Tibial artery (tissue), 4 donors: ENCODE measurements at regions not wholly inside any gene's neighbourhood (a gene's known extent, or its start where the extent isn't known, plus 50 kb on each side); places are given as distances from the start of the nearest gene placed in this dataset.

ENCODE experiments used
- DNase-seq, 2 donors: peaks; one replicate each; pipeline ENCODE4 v3.0.0-alpha.2; 2019
- H3K27ac ChIP-seq, 2 donors: fragments of 200-600 bp; sonication (generic) in 1 of 2; 1 replicate in 1 of 2; 2 replicates in 1 of 2; pipeline ENCODE4 v1.5.1; 2018 to 2019; ENCODE audit warnings: mild to moderate bottlenecking in 1 of 2
- H3K27me3 ChIP-seq, 2 donors: fragments of 200-600 bp; sonication (generic) in 1 of 2; one replicate each; pipeline versions ENCODE4 v1.5.1 to v1.6.0; 2016 to 2019
- H3K36me3 ChIP-seq, 3 donors: fragments of 200-600 bp; sonication (generic) in 2 of 3; one replicate each; pipeline ENCODE4 v1.5.1; 2016 to 2019; ENCODE audit warnings: mild to moderate bottlenecking in 2 of 3
- H3K4me1 ChIP-seq, 4 donors: fragments of 200-600 bp; sonication (generic) in 2 of 4; 1 replicate in 3 of 4; 2 replicates in 1 of 4; pipeline ENCODE4 v1.5.1; 2016 to 2019
- H3K4me3 ChIP-seq, 2 donors: fragments of 200-600 bp; sonication (generic) in 1 of 2; 1 replicate in 1 of 2; 2 replicates in 1 of 2; pipeline ENCODE4 v1.5.1; 2018 to 2019; ENCODE audit warnings: mild to moderate bottlenecking in 2 of 2
- H3K9me3 ChIP-seq, 3 donors: fragments of 200-600 bp; sonication (generic) in 1 of 3; one replicate each; pipeline ENCODE4 v1.5.1; 2016 to 2019
- intact Hi-C: fragments of 100-400 bp; cut with DNase I; formaldehyde crosslinking; loops from one replicate; pipeline ENCODE4 v1.15.0; 2023; ENCODE audit warnings: low total_unique reads
- TF ChIP-seq, protein P1 (sequence below), 2 experiments: fragments of 200-600 bp in 1 of 2; fragments of 450-650 bp in 1 of 2; IDR thresholded peaks; one replicate each; pipeline ENCODE4 v1.5.1; 2017 to 2019; ENCODE audit warnings: antibody characterized with exemption in 2 of 2, mild to moderate bottlenecking in 1 of 2, moderate library complexity in 1 of 2

DNA sequence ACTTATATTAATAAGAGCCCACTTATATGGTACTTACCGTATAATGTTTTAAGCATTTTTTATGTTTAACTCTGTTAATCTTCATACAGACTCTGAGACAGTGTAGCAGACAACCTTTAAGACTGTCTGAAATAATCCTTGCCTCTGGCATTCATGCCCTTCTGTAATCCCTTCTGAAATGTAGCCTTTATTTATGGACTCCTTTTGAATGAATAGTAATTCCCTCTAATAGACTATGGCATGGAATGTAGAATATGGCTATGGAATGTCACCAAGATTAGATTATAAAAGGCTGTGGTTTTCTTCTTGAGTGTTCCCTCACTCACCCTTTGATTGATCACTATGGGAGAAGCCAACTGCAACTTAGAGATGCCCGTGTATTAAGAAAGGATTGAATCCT lies 439.4 kb downstream of the SH3GL2 start:
- no peak overlapping the region for H3K27ac ChIP-seq

DNA sequence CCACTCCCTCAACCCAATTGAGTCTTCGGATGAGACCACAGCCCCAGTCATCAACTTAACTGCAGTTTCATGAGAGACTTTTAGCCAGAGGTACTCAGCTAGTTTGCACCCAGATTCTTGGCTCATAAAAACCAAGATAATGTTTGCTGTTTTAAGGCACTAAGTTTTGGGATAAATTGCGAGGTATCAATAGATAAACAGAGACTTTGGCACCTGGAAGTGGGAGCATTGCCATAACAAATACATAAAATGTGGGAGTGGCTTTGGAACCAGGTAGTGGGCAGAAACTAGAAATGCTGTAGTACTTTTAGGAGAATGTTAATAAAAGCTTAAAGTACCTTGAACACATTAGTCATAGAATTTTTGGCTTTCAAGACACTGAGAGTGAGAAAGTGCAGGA lies 439.8 kb downstream of the SH3GL2 start:
- peaks cover 0 to 16% (median 5%) of the 10 kb centered on the region in 4 donors for H3K4me1 ChIP-seq
- no peaks in the 10 kb centered on the region for H3K36me3 ChIP-seq
- no peak overlapping the region for H3K27ac ChIP-seq
- intact Hi-C loops = no loop called here
- DNase-seq = no peak
- H3K4me3 ChIP-seq = no peak overlapping the region
- no peaks in the 10 kb centered on the region for H3K27me3 ChIP-seq
- H3K9me3 ChIP-seq = peaks cover 0 to 12% (median 8%) of the 10 kb centered on the region in 3 donors
- TF ChIP-seq, protein P1, sequence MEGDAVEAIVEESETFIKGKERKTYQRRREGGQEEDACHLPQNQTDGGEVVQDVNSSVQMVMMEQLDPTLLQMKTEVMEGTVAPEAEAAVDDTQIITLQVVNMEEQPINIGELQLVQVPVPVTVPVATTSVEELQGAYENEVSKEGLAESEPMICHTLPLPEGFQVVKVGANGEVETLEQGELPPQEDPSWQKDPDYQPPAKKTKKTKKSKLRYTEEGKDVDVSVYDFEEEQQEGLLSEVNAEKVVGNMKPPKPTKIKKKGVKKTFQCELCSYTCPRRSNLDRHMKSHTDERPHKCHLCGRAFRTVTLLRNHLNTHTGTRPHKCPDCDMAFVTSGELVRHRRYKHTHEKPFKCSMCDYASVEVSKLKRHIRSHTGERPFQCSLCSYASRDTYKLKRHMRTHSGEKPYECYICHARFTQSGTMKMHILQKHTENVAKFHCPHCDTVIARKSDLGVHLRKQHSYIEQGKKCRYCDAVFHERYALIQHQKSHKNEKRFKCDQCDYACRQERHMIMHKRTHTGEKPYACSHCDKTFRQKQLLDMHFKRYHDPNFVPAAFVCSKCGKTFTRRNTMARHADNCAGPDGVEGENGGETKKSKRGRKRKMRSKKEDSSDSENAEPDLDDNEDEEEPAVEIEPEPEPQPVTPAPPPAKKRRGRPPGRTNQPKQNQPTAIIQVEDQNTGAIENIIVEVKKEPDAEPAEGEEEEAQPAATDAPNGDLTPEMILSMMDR (IDR thresholded peaks at IDR 0.05) = no peak

More for the DNA sequence above, 439.4 kb downstream of the SH3GL2 start:
- no peak for DNase-seq
- TF ChIP-seq, protein P1 (IDR thresholded peaks at IDR 0.05) = no peak
- intact Hi-C loops = no loop called here
- Histone ChIP-seq H3K4me3 (no peak overlapping the region), H3K9me3 (peaks cover 0 to 12% (median 8%) of the 10 kb centered on the region in 3 donors), H3K27me3 (no peaks in the 10 kb centered on the region), H3K36me3 (no peaks in the 10 kb centered on the region), H3K4me1 (peaks cover 0 to 12% (median 4%) of the 10 kb centered on the region in 4 donors)

DNA sequence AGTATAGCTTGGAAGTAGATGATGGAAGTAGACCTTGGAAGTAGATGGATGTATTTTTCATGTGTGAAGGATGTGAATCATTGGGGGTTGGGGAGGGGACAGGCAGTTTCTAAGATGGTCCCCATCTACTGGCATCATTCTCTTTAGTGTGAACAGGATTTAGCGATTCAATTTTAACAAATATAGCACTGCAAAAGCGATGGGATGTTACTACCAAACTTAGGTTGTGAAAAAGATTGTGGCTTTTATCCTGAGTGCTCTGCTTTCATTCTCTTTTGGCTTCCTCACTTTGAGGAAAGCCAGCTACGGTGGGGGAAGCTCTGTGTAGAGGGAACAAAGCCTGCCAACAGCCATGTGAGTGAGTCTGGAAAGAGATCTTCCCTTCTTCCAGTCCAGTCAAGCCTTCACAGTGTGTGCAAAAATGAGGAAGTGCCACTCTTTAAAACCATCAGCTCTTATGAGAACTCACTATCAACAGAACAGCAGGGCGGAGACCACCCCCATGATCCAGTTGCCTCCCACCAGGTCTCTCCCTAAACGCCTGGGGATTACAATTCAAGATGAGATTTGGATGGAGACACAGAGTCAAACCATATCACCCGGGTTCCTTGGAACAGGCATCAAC lies 441.4 kb downstream of the SH3GL2 start:
- Histone ChIP-seq H3K9me3 (peaks cover 0 to 12% (median 8%) of the 10 kb centered on the region in 3 donors), H3K27ac (no peak overlapping the region), H3K27me3 (no peaks in the 10 kb centered on the region), H3K4me3 (no peak overlapping the region), H3K36me3 (no peaks in the 10 kb centered on the region), H3K4me1 (peaks cover 0 to 22% (median 5%) of the 10 kb centered on the region in 4 donors)
- TF ChIP-seq, protein P1 (IDR thresholded peaks at IDR 0.05) = no peak
- no peak for DNase-seq
- intact Hi-C loops = no loop called here

DNA sequence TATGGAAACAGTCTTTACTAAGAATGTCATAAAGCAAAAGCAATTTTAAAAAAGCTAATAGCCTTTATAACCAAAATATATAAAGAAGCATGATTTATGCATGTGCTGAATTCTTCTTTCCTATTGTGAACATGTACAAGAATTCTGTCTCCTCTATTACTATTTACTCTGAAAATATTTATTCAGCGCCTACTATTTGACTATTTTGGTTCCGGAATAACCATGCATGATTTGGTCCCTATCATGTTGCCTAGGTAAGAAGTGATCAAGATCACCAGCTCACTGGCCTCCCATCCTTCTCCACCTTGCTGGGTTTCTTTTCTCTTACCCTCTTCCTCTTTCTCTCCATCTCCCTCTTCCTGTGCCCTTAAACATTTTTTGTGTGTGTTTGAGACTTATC lies 443.8 kb downstream of the SH3GL2 start:
- Histone ChIP-seq H3K4me1 (peaks cover 0 to 22% (median 5%) of the 10 kb centered on the region in 4 donors), H3K27me3 (no peaks in the 10 kb centered on the region), H3K27ac (no peak overlapping the region), H3K9me3 (peaks cover 0 to 12% (median 8%) of the 10 kb centered on the region in 3 donors), H3K4me3 (no peak overlapping the region), H3K36me3 (no peaks in the 10 kb centered on the region)
- intact Hi-C loops = no loop called here
- TF ChIP-seq, protein P1 (IDR thresholded peaks at IDR 0.05) = no peak
- no peak for DNase-seq

DNA sequence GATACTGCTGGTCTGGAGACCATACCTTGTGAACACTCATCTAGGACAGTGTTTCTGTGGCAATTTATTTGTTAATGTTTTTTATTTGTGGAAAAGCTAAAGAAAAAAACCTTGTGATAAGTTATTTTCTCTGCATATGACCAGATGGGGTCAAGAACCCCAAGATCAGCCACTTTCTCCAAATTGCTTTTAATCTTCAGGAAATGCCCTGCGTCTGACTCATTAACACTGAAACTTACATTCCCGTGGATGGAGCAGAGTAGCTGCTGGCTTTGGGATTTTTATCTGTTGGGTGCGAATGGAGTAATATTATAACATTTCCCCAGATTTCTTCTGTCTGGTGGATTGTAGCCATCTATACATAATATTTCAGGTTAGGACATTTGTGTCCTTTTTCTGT lies 444.5 kb downstream of the SH3GL2 start:
- peaks cover 0 to 22% (median 5%) of the 10 kb centered on the region in 4 donors for H3K4me1 ChIP-seq
- no peak for DNase-seq
- H3K27ac ChIP-seq = no peak overlapping the region
- TF ChIP-seq, protein P1 (IDR thresholded peaks at IDR 0.05) = no peak
- H3K9me3 ChIP-seq = peaks cover 0 to 8% (median 6%) of the 10 kb centered on the region in 3 donors
- no peaks in the 10 kb centered on the region for H3K27me3 ChIP-seq
- H3K4me3 ChIP-seq = no peak overlapping the region
- no peaks in the 10 kb centered on the region for H3K36me3 ChIP-seq
- intact Hi-C loops = no loop called here
